ENCODE measurements at regions not wholly inside any gene's neighbourhood (a gene's known extent, or its start where the extent isn't known, plus 50 kb on each side); places are given as distances from the start of the nearest gene placed in this dataset.
"Not testable (repeated sequence)": the region's sequence is repeated elsewhere in the genome, so short reads cannot be mapped to it uniquely, and the experiment has no call there.

- TF ChIP-seq, protein P1, sequence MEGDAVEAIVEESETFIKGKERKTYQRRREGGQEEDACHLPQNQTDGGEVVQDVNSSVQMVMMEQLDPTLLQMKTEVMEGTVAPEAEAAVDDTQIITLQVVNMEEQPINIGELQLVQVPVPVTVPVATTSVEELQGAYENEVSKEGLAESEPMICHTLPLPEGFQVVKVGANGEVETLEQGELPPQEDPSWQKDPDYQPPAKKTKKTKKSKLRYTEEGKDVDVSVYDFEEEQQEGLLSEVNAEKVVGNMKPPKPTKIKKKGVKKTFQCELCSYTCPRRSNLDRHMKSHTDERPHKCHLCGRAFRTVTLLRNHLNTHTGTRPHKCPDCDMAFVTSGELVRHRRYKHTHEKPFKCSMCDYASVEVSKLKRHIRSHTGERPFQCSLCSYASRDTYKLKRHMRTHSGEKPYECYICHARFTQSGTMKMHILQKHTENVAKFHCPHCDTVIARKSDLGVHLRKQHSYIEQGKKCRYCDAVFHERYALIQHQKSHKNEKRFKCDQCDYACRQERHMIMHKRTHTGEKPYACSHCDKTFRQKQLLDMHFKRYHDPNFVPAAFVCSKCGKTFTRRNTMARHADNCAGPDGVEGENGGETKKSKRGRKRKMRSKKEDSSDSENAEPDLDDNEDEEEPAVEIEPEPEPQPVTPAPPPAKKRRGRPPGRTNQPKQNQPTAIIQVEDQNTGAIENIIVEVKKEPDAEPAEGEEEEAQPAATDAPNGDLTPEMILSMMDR (IDR thresholded peaks at IDR 0.05), result no peak
- no peak for DNase-seq (ENCODE audit: extremely low spot score, unreplicated experiment)
- no peaks in the 10 kb centered on the region for H3K4me1 Mint-ChIP-seq (ENCODE audit: unreplicated experiment)
- no peaks in the 10 kb centered on the region for H3K9me3 Mint-ChIP-seq (ENCODE audit: unreplicated experiment)
- H3K36me3 Mint-ChIP-seq (ENCODE audit: unreplicated experiment), result no peaks in the 10 kb centered on the region
- peaks cover 11% of the 10 kb centered on the region for H3K27me3 Mint-ChIP-seq (ENCODE audit: unreplicated experiment)
- no peak overlapping the region for H3K4me3 Mint-ChIP-seq (ENCODE audit: unreplicated experiment)
- H3K27ac Mint-ChIP-seq (ENCODE audit: unreplicated experiment), result no peak overlapping the region
These were observed 1232.4 kb downstream of the STIM2 start for GRCh38 chr4:28093071-28093470.

DNA sequence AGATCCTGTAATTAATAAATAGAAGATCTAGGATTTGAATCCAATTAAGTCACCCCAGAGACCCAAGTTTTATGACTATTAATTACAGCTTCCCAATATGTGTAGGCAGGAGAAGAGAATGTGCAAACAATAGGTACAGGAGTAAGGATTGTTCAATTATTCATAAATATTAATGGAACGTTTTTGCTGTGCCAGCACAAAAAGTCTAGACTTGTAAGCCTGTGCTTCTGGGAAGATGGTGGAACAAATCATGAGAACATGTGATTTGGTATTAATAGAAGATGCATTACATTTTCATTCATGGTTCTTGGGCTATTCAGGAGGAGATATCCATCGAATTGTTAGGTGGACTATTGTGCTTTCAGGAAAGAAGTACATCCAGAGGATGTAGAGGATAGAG lies 1240.9 kb downstream of the STIM2 start:
- DNase-seq (ENCODE audit: extremely low spot score, unreplicated experiment), result no peak
- H3K4me3 Mint-ChIP-seq (ENCODE audit: unreplicated experiment), result no peak overlapping the region
- H3K4me1 Mint-ChIP-seq (ENCODE audit: unreplicated experiment), result no peaks in the 10 kb centered on the region
- H3K27ac Mint-ChIP-seq (ENCODE audit: unreplicated experiment), result no peak overlapping the region
- TF ChIP-seq, protein P1 (IDR thresholded peaks at IDR 0.05), result no peak
- H3K27me3 Mint-ChIP-seq (ENCODE audit: unreplicated experiment), result peaks cover 5% of the 10 kb centered on the region
- H3K9me3 Mint-ChIP-seq (ENCODE audit: unreplicated experiment), result no peaks in the 10 kb centered on the region
- H3K36me3 Mint-ChIP-seq (ENCODE audit: unreplicated experiment), result no peaks in the 10 kb centered on the region

- Mint-ChIP-seq H3K27me3 (ENCODE audit: unreplicated experiment) (peaks cover 5% of the 10 kb centered on the region), H3K4me3 (ENCODE audit: unreplicated experiment) (no peak overlapping the region), H3K4me1 (ENCODE audit: unreplicated experiment) (no peaks in the 10 kb centered on the region), H3K9me3 (ENCODE audit: unreplicated experiment) (no peaks in the 10 kb centered on the region), H3K27ac (ENCODE audit: unreplicated experiment) (no peak overlapping the region), H3K36me3 (ENCODE audit: unreplicated experiment) (no peaks in the 10 kb centered on the region)
- TF ChIP-seq, protein P1 (IDR thresholded peaks at IDR 0.05), result no peak
- DNase-seq (ENCODE audit: extremely low spot score, unreplicated experiment), result no peak
These were observed 1244.7 kb downstream of the STIM2 start for GRCh38 chr4:28105271-28105859.

DNA sequence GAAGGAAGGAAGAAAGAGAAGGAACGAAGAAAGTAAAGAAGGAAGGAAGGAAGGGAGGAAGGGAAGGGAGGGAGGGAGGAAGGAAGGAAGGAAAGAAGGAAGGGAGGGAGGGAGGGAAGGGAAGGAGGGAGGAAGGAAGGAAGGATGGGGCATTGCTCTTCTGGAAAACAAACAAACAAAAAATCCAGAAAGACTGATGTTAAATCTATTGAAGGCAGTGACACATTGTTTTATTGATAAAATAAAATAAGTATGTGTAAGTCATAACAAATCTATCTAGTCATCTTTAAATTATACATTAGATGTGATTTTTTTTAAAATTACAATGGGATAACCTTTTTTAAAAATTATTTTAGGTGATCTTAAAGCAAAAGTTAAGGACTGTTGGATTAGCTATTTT lies 1245.5 kb downstream of the STIM2 start:
- H3K27ac Mint-ChIP-seq (ENCODE audit: unreplicated experiment), result no peak overlapping the region
- TF ChIP-seq, protein P1 (IDR thresholded peaks at IDR 0.05), result no peak
- no peak for DNase-seq (ENCODE audit: extremely low spot score, unreplicated experiment)
- H3K27me3 Mint-ChIP-seq (ENCODE audit: unreplicated experiment), result peaks cover 5% of the 10 kb centered on the region
- no peaks in the 10 kb centered on the region for H3K36me3 Mint-ChIP-seq (ENCODE audit: unreplicated experiment)
- no peaks in the 10 kb centered on the region for H3K9me3 Mint-ChIP-seq (ENCODE audit: unreplicated experiment)
- no peak overlapping the region for H3K4me3 Mint-ChIP-seq (ENCODE audit: unreplicated experiment)
- H3K4me1 Mint-ChIP-seq (ENCODE audit: unreplicated experiment), result no peaks in the 10 kb centered on the region

DNA sequence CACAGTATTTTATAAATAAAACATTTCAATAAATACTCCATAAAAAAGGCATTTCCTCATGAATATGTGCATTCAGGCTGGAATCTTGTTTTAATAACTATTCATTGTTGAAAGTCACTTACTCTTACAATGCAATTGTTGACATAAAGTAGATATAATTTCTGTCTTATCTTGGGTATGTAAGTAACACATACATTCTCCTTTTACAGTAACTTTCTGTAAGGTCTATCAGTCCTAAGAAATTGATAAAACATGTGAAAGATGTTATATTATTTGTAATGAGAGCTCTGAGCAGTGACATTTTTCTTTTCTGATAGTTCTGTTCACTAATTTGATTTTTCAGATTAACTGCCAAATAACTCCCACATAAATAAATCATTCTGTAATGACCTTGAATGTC lies 1249.2 kb downstream of the STIM2 start:
- no peak overlapping the region for H3K27ac Mint-ChIP-seq (ENCODE audit: unreplicated experiment)
- H3K4me3 Mint-ChIP-seq (ENCODE audit: unreplicated experiment), result no peak overlapping the region
- H3K9me3 Mint-ChIP-seq (ENCODE audit: unreplicated experiment), result no peaks in the 10 kb centered on the region
- no peak for DNase-seq (ENCODE audit: extremely low spot score, unreplicated experiment)
- H3K4me1 Mint-ChIP-seq (ENCODE audit: unreplicated experiment), result no peaks in the 10 kb centered on the region
- H3K36me3 Mint-ChIP-seq (ENCODE audit: unreplicated experiment), result no peaks in the 10 kb centered on the region
- H3K27me3 Mint-ChIP-seq (ENCODE audit: unreplicated experiment), result peaks cover 5% of the 10 kb centered on the region
- TF ChIP-seq, protein P1 (IDR thresholded peaks at IDR 0.05), result no peak

- not testable (repeated sequence) for H3K36me3 Mint-ChIP-seq (ENCODE audit: unreplicated experiment); H3K9me3 Mint-ChIP-seq (ENCODE audit: unreplicated experiment); H3K4me1 Mint-ChIP-seq (ENCODE audit: unreplicated experiment); H3K27me3 Mint-ChIP-seq (ENCODE audit: unreplicated experiment); DNase-seq (ENCODE audit: extremely low spot score, unreplicated experiment); H3K27ac Mint-ChIP-seq (ENCODE audit: unreplicated experiment); H3K4me3 Mint-ChIP-seq (ENCODE audit: unreplicated experiment)
These were observed 1252.2 kb downstream of the STIM2 start for GRCh38 chr4:28112691-28113335.

- not testable (repeated sequence) for DNase-seq (ENCODE audit: extremely low spot score, unreplicated experiment)
These were observed 1252.9 kb downstream of the STIM2 start for GRCh38 chr4:28113586-28113985.

More at GRCh38 chr4:28113586-28113985, 1252.9 kb downstream of the STIM2 start:
- H3K36me3 Mint-ChIP-seq (ENCODE audit: unreplicated experiment); H3K4me1 Mint-ChIP-seq (ENCODE audit: unreplicated experiment); H3K9me3 Mint-ChIP-seq (ENCODE audit: unreplicated experiment); H3K27me3 Mint-ChIP-seq (ENCODE audit: unreplicated experiment); H3K4me3 Mint-ChIP-seq (ENCODE audit: unreplicated experiment); H3K27ac Mint-ChIP-seq (ENCODE audit: unreplicated experiment): not testable (repeated sequence)

All from osteocyte (in vitro differentiated cells).